ENCODE measurements at regions not wholly inside any gene's neighbourhood (a gene's known extent, or its start where the extent isn't known, plus 50 kb on each side); places are given as distances from the start of the nearest gene placed in this dataset.

DNA sequence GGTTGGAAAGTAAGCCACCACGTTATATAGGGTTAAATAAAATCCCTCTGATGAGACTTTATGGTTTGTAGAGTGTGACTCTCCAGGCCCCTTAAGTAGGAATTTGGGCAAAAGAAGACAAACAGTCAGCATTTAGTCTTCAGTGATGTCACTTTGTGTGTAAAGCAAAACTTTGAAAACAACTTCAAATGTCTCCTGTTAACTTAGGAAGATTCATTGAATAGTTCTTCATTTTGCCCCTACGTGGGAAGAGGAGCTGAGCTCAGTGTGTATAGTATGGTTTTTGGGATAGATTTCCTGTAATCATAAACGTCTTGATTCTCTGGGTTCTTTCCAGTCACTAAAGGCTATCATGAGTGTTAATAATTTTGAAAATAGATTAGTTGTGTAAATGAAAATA lies 101.3 kb downstream of the GADD45G start:
- TF ChIP-seq POLR2AphosphoS5 (IDR thresholded peaks at IDR 0.05; ENCODE audit: low read depth, low read length) (no peak), EZH2 (IDR thresholded peaks at IDR 0.05) (no peak), YY1 (IDR thresholded peaks at IDR 0.05; ENCODE audit: extremely low read depth, insufficient replicate concordance, low read depth, low read length) (no peak), SIN3A (IDR thresholded peaks at IDR 0.05; ENCODE audit: low read depth) (no peak)
- TF ChIP-seq, protein P1, sequence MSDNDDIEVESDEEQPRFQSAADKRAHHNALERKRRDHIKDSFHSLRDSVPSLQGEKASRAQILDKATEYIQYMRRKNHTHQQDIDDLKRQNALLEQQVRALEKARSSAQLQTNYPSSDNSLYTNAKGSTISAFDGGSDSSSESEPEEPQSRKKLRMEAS (IDR thresholded peaks at IDR 0.05), result no peak
- TF ChIP-seq, protein P2, sequence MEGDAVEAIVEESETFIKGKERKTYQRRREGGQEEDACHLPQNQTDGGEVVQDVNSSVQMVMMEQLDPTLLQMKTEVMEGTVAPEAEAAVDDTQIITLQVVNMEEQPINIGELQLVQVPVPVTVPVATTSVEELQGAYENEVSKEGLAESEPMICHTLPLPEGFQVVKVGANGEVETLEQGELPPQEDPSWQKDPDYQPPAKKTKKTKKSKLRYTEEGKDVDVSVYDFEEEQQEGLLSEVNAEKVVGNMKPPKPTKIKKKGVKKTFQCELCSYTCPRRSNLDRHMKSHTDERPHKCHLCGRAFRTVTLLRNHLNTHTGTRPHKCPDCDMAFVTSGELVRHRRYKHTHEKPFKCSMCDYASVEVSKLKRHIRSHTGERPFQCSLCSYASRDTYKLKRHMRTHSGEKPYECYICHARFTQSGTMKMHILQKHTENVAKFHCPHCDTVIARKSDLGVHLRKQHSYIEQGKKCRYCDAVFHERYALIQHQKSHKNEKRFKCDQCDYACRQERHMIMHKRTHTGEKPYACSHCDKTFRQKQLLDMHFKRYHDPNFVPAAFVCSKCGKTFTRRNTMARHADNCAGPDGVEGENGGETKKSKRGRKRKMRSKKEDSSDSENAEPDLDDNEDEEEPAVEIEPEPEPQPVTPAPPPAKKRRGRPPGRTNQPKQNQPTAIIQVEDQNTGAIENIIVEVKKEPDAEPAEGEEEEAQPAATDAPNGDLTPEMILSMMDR (IDR thresholded peaks at IDR 0.05 in 2 of 3, conservative IDR thresholded peaks at IDR 0.05 in 1 of 3; ENCODE audit: borderline replicate concordance in 1 of 3, insufficient read depth in 1 of 3, low read depth in 2 of 3, low read length in 2 of 3), result no peak
